WERI-Rb-1 (cell line): ENCODE measurements at regions not wholly inside any gene's neighbourhood (a gene's known extent, or its start where the extent isn't known, plus 50 kb on each side); places are given as distances from the start of the nearest gene placed in this dataset.

ENCODE experiments used
- DNase-seq: peaks from one replicate; pipeline ENCODE4 v3.0.0-alpha.2; 2020
- H3K27ac ChIP-seq: fragments of 250-450 bp; sonication (Bioruptor Pico); 2 replicates; pipeline ENCODE4 v1.5.1; 2020; ENCODE audit warnings: mild to moderate bottlenecking, moderate library complexity
- H3K27me3 ChIP-seq: fragments of 250-450 bp; sonication (Bioruptor Pico); 2 replicates; pipeline ENCODE4 v1.5.1; 2021; ENCODE audit warnings: mild to moderate bottlenecking, low read depth, moderate library complexity; ENCODE audit not compliant: insufficient read depth, severe bottlenecking
- H3K36me3 ChIP-seq: fragments of 250-450 bp; sonication (Bioruptor Pico); 2 replicates; pipeline ENCODE4 v1.5.1; 2020; ENCODE audit warnings: mild to moderate bottlenecking, moderate library complexity
- H3K4me3 ChIP-seq: 2 replicates; pipeline ENCODE4 v1.5.1; 2011; ENCODE audit warnings: low read depth, mild to moderate bottlenecking, control low read depth, low read length
- H3K9me3 ChIP-seq: fragments of 250-450 bp; sonication (Bioruptor Pico); 2 replicates; pipeline ENCODE4 v1.5.1; 2021; ENCODE audit warnings: mild to moderate bottlenecking, moderate library complexity; ENCODE audit not compliant: severe bottlenecking
- TF ChIP-seq, protein P1 (sequence below): IDR thresholded peaks from 2 replicates; pipeline ENCODE4 v1.5.1; 2011; ENCODE audit warnings: low read depth, mild to moderate bottlenecking, control low read depth, inconsistent platforms, low read length

DNA sequence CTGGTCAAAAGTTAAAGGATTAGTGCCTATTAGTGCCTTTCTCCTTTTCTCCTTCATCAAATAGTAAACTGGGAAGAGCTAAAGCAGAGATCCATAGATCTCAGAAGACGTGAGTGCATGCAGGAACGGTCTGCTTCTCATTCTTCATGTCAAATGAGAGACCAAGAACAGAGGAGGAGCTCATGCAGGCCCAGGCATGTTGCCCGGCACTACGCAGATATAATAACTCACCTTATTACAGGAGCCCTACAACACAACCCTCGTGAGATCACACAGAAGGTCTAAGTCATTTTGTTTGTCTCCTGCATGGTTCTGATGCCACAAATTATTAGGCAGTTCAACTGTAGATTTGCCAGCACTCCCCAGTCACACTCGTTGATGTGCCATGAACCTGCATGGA, 71.8 kb downstream of the CMPK2 start:
- Histone ChIP-seq H3K36me3 (no peaks in the 10 kb centered on the region), H3K27ac (no peak overlapping the region), H3K27me3 (no peaks in the 10 kb centered on the region), H3K9me3 (no peaks in the 10 kb centered on the region), H3K4me3 (no peak overlapping the region)
- no peak for DNase-seq
- TF ChIP-seq, protein P1, sequence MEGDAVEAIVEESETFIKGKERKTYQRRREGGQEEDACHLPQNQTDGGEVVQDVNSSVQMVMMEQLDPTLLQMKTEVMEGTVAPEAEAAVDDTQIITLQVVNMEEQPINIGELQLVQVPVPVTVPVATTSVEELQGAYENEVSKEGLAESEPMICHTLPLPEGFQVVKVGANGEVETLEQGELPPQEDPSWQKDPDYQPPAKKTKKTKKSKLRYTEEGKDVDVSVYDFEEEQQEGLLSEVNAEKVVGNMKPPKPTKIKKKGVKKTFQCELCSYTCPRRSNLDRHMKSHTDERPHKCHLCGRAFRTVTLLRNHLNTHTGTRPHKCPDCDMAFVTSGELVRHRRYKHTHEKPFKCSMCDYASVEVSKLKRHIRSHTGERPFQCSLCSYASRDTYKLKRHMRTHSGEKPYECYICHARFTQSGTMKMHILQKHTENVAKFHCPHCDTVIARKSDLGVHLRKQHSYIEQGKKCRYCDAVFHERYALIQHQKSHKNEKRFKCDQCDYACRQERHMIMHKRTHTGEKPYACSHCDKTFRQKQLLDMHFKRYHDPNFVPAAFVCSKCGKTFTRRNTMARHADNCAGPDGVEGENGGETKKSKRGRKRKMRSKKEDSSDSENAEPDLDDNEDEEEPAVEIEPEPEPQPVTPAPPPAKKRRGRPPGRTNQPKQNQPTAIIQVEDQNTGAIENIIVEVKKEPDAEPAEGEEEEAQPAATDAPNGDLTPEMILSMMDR: no peak

DNA sequence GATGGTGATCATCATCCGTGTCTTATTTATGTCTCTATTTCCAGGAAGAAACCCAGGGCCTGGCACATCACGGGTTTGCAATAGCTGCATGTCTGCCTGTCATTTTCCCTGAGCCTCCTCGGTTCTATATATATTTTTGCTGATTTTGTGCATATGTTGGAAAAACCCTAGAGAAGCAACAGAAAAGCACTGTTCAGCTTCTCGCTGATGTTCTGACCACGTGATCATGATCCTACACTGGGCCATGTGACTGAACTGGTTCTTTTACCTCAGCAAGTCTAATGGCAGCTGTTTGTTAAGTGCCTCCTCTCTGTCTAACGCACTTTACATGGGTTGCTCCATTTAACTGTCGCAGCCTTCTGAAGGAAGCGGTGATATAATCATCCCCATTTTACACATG, 71.3 kb downstream of the CMPK2 start:
- no peaks in the 10 kb centered on the region for H3K9me3 ChIP-seq

More for the DNA sequence above, 71.3 kb downstream of the CMPK2 start:
- DNase-seq: no peak
- TF ChIP-seq, protein P1: no peak
- H3K4me3 ChIP-seq: no peak overlapping the region
- H3K27ac ChIP-seq: no peak overlapping the region
- H3K36me3 ChIP-seq: no peaks in the 10 kb centered on the region
- no peaks in the 10 kb centered on the region for H3K27me3 ChIP-seq
